ENCODE measurements at regions not wholly inside any gene's neighbourhood (a gene's known extent, or its start where the extent isn't known, plus 50 kb on each side); places are given as distances from the start of the nearest gene placed in this dataset.

GRCh38 chr12:24155042-24155441 lies 205.6 kb upstream of the SOX5 start:
- H3K4me3 ChIP-seq (ENCODE audit: low read length) = no peak overlapping the region
- DNase-seq (ENCODE audit: low read depth) = no peak
- no peak for TF ChIP-seq CTCF (conservative IDR thresholded peaks at IDR 0.05; ENCODE audit: low read length)

- H3K4me3 ChIP-seq (ENCODE audit: low read length) = no peak overlapping the region
- no peak for DNase-seq (ENCODE audit: low read depth)
- no peak for TF ChIP-seq CTCF (conservative IDR thresholded peaks at IDR 0.05; ENCODE audit: low read length)
Measured at GRCh38 chr12:24153079-24153478, 203.6 kb upstream of the SOX5 start.

DNA sequence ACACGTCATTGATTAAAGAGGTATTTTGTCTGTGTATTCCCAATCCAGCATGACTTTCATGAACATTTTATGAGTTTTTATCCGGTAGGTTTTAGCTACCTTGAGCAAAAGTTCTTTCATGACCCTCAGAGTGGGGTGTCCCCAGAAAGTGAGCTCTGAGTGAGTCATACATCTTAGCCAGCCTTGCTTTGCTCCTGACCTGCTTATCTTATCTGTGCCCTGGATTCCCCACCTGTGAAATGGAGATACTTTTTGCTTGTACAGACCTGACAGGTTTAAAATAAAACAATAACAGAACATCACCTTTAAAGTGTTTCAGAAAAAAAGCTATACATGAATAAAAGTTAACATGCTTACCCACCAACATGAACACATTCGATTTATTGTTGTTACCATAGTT lies 202.8 kb upstream of the SOX5 start:
- no peak for DNase-seq (ENCODE audit: low read depth)
- H3K4me3 ChIP-seq (ENCODE audit: low read length) = no peak overlapping the region
- TF ChIP-seq CTCF (conservative IDR thresholded peaks at IDR 0.05; ENCODE audit: low read length) = no peak

- TF ChIP-seq CTCF (conservative IDR thresholded peaks at IDR 0.05; ENCODE audit: low read length) = no peak
- no peak for DNase-seq (ENCODE audit: low read depth)
- no peak overlapping the region for H3K4me3 ChIP-seq (ENCODE audit: low read length)
Measured at GRCh38 chr12:24143928-24144327, 194.5 kb upstream of the SOX5 start.

- TF ChIP-seq CTCF (conservative IDR thresholded peaks at IDR 0.05; ENCODE audit: low read length) = no peak
- H3K4me3 ChIP-seq (ENCODE audit: low read length) = no peak overlapping the region
- DNase-seq (ENCODE audit: low read depth) = no peak
Measured at GRCh38 chr12:24139035-24139434, 189.6 kb upstream of the SOX5 start.

- no peak for TF ChIP-seq CTCF (conservative IDR thresholded peaks at IDR 0.05; ENCODE audit: low read length)
- DNase-seq (ENCODE audit: low read depth) = no peak
- H3K4me3 ChIP-seq (ENCODE audit: low read length) = no peak overlapping the region
Measured at GRCh38 chr12:24138041-24138440, 188.6 kb upstream of the SOX5 start.

DNA sequence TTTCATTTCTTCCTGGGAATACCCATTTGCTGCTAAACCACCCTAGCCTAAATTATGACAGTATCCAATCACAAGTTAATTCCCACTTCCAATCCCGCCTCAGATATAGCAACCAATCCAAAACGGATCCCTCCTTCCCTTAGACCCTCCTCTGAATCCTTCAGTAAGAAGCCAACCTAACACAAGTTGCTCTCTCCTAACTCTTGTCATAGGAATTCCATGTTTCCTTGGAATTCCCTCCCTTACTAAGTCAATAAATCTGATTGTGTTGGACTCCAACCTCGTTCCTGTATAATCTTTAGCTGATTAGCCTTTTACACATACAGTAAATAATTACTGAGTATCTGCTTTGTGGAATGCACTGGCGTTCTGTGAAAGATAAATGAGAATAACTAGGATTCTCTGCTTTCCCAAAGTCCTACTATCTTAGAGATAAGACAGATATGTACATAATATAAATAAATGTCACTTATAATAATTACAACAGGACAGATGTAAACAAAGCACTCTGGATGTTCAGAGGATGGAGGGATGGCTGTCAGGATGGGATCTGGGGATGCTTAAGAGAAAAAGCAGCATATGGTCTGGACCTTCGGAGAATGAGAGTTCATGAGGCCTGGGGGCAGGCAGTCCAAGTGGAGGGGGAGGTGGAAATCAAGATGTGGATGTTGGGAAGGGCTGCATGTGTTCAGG lies 185.8 kb upstream of the SOX5 start:
- H3K4me3 ChIP-seq (ENCODE audit: low read length) = no peak overlapping the region
- no peak for DNase-seq (ENCODE audit: low read depth)
- no peak for TF ChIP-seq CTCF (conservative IDR thresholded peaks at IDR 0.05; ENCODE audit: low read length)

Measured in AG10803 (cell line).